Activated CD4-positive, alpha-beta T cell treated with anti-CD3 and anti-CD28 coated beads for 4 hours (primary cell): ENCODE measurements at regions not wholly inside any gene's neighbourhood (a gene's known extent, or its start where the extent isn't known, plus 50 kb on each side); places are given as distances from the start of the nearest gene placed in this dataset.

ENCODE experiments used
- DNase-seq, 2 donors: peaks; one replicate each; pipeline ENCODE4 v3.0.0-alpha.2; 2020

DNA sequence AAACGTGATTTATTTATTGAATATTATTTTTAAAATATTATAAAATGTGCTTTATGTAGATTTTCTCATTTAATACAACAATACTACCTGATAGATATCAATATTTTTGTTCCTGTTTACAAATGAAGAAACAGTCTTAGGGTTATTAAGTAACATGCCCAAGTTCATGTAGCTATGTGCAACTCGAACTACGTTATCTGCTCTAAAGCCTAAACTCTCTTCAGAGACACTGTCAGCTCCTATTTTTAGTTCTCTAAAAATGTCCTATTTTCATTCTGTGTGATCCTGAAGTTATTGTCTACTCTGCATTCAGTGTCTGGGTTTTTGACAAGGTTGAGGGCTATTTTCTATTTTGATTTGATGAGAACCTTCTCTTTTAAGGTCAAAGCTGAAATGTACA is 550.1 kb upstream of the B3GALT2 start:
- DNase-seq: no peak

DNA sequence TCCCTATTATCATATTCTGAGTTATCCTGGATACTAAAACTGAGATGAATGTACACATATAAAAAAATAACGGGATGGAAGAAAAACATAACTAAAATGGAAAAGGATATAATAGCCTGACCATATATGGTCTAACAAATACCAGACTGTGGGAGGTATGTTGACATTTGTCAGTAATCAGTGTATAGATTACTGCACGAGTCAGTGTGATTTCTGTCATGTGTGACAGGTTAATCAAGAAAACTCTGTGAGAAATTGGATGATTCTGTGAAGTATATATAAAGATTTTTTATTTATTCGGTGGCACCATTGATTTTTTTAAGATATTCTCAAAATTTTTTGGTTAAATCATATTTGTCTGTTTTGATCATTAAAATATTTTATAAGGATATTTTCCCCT is 547.3 kb upstream of the B3GALT2 start:
- DNase-seq: no peak

DNA sequence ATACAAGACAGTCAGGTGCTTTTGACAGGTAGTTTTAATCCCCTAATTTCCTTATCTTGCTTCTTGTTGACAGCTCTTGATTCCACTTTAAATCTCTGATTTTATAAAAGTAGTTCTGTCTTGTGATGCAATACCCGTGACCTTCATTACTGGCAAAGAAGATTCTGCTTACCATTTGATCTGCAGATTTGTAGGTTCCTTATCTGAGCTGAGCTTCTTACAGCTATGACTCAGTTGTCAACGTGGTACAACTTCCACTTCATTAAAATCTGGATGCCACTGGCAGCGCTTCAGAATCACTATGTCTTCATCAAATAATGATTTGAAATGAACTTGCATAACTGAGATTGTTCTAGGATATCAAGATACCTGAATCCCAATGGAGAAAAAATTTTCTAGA is 543.6 kb upstream of the B3GALT2 start:
- DNase-seq: no peak

DNA sequence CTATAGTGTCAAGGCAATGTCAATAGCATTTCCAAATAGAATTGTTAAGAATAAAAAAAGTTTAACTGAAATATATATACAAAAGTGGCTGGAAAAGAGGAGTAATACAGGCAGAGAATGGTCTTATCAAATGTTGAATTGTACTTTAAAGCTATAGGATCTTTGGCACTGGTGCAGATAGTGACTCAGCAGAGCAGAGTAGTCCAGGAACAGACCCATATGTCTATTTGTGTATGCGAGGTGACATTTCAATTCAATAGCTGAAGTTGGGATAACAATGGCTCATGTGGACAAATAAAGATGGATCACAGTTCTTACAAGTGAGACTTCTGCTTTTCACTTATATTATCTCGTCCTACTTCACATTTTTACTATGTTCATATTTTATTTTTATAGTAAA is 543.0 kb upstream of the B3GALT2 start:
- no peak for DNase-seq

DNA sequence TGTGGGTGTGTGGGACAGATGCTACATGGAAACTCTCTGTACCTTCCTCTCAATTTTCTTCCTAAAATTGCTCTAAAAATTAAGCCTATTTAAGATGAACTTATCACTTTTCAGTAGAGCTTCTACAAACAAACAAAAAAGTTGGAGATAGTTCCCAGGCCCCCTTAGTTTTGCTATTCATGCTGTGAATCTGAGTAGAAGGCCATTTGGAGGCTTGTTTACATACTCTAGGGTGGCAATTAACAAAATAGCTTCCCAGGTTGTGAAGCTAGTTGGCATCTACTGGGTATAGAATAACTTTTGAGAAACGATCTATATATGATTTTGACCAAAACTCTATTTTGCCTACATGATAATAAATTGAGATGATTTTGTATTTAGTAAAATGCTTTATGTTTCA is 541.4 kb upstream of the B3GALT2 start:
- DNase-seq: no peak

DNA sequence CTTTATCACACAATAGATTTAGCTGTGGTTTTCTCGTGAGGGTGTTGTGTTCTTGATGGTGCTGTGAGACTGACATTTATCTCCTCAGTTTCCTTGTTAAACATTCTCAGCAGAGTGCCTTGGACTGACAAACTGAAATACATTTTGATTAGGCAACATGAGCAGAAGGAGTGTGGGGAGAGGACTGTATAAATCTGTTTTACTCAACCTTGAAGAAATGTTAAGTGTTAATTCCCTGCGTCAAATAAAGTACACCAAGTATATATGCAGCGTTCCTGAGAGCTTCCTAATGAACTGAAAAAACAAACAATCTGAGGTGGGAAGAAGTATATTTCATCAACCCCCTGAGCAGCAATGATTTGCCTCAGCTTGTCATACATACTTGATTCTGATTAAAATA is 540.3 kb upstream of the B3GALT2 start:
- DNase-seq: no peak

DNA sequence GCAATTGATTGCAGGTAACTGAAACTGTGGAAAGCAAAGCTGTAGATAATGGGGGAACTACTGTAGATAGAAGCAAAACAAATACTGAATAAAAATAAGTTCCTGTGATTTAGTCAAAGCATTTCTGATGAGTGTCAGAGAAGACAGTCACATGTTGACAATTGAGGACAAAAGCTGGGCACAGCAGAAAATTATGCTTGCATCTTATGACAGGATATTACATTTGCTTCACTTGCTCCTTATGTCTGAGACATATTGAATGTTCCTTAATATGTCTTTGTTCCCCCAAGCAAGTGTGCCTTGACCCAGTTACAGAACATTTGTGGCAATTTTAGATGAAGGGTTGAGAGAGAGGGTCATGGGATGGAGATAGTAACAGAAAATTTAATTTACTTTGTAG is 526.0 kb upstream of the B3GALT2 start:
- DNase-seq: no peak

DNA sequence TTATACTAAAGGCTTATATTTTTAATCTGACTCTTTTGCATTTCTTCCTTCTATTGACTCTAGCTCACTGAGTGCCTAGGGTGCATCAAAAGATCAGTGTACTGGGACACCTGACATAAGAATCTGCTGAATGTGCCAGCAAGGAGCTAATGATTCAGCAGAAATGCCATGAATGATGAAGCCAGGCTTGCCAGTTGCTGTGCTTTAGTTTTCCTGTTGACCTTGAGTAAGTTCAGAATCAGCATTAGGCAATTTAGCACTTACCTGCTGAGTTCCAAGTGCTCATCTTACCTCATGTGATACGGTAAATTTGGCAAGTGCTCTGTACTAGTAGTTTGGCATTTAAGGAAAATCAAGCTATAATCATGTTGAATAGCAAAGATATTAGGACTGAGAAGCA is 523.2 kb upstream of the B3GALT2 start:
- DNase-seq: no peak

DNA sequence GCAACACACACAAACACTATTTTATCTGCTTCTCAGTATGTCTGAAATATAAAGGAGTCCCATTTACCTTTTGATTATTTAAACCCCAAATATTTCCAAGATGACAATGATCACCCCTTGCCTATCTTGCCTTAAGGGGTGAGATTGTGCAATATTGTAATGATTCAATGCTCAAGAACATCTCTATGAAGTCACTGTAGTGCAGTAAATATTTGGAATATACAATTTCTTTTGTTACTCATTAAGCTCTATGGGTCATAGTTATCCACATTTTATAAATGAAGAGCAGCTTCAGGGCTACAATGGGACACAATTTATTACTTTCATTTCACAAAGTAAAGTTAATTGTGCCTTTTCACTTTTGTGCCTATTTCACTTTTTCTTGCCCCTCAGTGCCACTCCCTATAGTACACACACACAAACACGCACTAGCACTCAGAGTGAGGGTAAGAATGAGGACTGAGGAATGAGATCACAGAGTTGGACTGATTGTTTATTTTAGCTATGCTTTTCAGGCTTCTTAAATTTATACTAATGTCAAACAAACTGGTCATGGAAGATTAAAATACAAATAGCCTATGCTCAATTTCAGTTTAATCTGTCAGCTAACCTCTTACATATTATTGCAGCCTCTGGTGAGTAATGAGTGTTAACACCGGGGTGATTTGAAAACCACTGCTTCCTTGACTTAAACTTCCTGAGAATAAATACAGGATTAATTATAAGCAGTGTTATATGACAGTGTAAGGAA is 521.0 kb upstream of the B3GALT2 start:
- no peak for DNase-seq

DNA sequence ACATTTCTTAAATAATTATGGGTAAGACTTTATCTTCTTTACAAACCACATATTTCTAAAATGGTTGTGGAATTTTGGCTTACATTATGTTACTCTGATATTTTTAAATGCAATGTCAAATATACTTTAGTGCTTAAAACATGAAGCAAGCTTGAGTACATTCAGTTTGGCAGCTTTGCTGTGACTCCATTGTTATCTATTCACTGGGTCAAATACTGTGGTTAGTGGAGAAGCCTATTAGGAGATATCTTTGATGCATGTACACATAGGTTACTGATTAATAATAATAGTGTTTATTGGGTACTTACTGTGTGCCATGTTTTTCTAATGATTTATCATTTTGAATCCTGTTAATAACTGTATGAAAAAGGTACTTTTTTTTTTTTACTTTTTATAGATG is 520.4 kb upstream of the B3GALT2 start:
- DNase-seq: no peak

DNA sequence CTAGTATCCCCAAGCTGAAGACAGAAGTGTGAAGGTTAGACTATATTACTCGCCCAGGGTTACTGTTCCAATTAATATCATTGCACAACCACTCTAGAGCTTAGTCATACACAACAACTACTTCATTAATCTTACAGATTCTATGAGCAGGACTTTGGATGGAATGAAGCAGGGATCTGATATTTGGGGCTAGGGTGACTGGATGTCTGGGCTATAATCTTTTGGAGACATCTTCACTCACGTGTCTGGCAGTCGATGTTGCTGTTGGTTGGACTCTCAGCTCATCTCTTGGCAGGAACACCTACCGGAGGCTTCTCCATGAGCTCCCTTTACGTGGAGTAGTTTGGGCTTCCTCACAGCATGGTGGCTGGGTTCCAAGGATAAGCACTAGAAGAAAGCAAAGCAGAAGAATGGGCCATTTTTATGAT is 519.2 kb upstream of the B3GALT2 start:
- DNase-seq: no peak

DNA sequence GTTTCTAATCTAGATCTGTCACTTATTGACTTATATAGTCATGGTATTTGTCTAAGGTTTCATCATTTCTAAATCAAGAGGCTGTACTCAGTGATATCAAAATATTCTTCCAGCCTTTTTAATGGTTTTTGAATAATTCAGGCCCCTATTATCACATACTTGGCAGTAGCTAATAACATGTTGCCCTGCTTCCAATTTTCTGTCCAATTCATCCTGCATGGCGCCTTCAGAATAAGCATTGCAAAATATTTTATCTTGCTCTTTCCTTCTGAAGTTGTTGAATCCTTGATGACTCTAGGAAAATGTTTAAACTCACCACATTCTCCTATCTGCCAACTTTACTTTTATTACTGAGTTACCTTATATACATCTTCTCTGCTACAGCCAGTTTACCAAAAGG is 517.2 kb upstream of the B3GALT2 start:
- DNase-seq: no peak

DNA sequence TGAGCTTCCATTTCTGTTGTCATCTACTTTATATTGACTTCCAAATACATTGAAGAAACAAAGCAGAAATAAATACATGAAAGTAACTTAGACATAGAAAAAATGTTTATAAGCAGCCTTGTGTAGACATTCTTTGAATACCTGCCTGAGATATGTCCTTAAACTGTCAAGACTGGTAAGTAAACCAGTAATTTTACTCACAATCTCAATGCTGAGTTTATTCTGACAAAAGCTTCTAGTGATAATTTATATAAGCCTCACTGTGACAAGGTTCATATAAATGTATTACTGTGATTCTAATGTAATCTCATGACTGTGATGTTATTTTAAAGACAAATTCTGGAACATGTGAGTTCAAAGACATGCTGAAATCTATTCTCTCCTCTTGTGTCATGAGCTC is 516.7 kb upstream of the B3GALT2 start:
- no peak for DNase-seq

DNA sequence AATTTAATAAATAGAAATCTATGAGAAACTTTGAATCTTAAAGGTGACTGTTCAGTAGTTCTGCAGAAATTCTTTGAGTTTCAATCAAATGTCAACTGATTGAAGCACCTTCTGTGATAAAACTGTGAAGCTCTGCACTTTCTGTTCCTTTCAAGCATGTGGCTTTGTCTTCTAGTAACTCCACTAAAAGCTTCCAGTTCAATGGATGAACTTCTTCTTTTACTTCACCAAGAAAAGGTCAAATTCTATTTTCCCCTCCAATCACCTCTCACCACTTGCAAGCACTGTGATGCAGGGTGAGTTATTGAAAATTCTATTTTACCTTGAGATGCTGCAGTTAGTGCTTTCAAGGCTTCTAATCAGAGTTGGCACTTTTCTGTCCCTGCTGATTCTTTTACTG is 515.3 kb upstream of the B3GALT2 start:
- DNase-seq: no peak

DNA sequence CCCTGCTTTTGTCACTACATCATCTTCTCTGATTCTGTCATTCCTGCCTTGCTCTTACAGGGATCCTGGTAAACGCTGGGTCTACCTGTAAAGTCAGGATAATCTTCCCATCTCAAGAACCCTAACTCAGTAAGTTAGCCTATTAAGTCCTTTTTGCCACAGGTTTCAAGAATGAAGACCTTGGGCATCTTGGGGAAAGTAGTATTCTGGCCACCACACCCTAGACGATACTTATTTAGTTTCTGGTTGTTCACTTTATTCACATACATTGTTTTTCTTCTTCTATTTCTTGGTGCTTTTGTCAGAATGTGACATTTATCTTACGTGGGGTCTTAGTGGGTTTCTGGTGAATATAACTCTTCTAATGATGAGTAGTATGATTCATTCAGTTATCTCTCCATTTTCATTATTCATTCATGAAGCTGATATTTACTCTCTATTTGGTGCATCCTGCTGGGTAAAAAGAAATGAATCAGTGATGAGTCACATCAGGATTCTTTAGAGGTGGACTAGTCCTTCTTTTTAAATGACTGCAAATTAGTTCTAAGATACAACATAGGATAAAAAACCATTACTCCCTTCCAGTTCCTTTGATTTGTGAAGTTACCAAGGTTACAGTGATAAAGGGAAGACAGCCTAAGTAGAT is 514.4 kb upstream of the B3GALT2 start:
- no peak for DNase-seq

DNA sequence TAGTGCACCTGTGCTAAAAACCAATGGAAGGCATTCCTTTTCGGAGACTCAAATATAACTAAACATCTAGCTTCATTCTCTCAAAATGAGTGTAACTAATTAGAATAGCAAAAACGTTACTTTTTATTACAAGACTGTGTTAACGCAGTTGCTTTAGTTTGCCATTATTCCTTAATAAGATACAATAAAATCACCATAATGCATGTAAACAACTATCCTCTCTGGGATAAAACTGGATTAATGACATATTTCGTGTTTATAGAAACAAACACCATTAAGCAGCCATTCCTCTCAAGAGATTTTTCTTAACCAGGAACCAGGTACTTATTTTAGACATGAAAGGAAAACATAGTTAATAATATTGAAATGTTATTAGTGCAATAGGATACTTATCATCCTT is 512.8 kb upstream of the B3GALT2 start:
- no peak for DNase-seq

DNA sequence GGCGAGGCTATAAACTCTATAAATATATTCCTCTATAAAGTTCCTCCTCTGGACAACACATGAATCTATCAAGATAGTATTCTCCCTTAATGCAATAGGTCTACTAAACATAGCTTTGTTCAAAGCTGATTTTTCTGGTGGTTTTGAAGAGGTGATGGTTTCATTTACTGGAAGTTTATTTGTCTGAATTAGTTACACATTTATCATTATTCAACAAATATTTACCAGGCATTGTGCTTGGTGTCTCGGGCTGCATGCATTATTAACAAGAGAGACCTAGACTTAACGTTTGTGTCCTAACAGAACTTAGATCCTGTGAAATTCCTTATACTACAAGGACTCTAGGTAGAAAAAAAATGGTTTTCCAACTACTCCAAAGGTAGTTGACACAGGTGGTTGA is 511.4 kb upstream of the B3GALT2 start:
- DNase-seq: no peak

DNA sequence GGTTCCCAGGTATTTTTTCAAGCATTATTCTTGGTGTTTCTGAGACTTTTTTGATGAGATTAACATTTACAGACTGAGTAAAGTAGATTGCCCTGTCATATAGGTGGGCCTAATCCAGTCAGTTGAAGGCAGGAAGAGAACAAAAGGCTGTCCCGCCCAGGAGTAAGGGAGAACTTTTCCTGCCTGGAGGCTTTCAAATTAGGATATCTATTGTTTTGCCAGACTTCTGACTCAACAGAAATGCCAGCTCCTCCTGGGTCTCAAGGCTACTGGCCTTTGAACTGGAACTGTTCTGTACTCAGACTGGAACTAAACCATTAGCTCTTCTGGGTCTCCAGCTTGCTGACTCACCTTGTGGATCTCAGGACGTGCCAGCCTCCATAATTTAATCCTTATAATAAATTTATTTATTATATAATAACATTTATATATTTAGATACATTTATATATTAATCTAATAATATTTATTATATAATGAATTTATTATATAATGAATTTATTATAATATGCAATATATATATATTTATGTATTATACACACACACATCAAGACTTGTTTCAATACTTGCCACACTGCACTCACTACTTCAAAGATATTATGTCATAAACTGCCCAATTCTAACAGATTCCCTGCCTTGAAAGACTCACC is 510.8 kb upstream of the B3GALT2 start:
- DNase-seq: no peak

DNA sequence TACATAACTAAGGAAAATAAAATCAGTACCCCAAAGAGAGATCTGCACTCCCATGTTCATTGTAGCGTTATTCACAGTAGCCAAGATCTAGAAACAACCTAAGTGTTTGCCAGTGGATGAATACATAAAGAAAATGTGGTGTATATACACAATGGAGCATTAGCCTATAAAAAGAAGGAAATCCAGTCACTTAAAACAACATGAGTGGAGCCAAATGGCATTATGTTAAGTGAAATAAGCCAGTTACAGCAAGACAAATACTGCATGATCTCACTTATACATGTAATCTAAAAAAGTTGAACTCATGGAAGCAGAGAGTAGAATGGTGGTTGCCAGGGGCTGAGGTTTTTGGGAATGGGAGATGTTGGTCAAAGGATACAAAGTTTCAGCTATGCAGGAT is 508.3 kb upstream of the B3GALT2 start:
- no peak for DNase-seq

DNA sequence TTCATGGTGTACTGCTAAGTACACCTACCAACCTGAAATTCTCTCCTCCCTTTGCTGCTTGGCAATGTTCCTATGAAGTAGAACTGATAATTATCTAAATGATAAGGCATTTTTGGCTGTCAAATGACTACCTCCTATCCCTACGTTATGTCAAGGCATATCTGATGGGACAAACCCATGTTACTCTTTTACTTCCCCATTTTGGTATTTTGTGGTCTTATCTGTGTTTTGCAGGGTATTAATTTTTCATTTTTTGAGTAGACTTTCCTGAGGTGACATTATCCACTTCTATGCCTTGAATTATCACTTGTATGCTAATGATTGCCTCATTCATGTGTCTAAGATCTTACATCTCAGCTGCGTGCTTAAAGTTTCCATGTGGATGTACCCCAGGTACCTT is 499.6 kb upstream of the B3GALT2 start:
- no peak for DNase-seq

DNA sequence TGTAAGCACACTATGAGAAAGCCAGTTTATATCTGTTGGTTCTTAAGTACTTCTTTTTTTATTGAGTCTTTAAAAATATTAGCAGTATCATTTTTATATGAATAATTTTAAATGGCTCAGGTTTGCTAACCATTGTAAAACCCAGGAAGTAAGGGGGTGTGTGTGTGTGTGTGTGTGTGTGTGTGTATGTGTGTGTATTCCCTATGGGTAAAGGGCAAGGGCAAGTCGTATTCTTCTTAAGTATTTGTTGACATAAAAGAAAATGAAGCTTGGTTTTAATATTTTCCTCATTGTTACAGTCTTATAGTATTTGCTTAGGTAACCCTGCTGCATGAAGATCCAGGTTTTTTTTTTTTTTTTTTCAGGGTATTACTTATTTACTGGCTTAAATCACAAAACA is 495.0 kb upstream of the B3GALT2 start:
- no peak for DNase-seq

DNA sequence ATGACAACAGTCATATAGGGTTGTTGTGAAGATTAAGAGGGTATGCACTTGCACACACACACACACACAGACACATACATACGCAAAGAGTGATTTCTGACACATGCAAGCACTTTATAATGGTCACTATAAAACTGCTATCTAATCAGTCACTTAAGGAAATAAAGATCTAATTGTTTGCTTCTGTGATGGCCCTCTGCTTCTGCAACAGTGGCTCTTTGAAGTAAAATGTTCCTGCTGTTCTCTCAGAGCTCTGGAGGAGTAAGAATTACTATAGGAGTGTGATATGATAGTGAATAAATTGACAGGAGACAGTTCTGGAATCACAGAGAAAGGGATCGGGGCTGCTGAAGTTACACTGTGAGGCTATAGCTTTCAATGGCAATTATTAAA is 494.5 kb upstream of the B3GALT2 start:
- DNase-seq: no peak

DNA sequence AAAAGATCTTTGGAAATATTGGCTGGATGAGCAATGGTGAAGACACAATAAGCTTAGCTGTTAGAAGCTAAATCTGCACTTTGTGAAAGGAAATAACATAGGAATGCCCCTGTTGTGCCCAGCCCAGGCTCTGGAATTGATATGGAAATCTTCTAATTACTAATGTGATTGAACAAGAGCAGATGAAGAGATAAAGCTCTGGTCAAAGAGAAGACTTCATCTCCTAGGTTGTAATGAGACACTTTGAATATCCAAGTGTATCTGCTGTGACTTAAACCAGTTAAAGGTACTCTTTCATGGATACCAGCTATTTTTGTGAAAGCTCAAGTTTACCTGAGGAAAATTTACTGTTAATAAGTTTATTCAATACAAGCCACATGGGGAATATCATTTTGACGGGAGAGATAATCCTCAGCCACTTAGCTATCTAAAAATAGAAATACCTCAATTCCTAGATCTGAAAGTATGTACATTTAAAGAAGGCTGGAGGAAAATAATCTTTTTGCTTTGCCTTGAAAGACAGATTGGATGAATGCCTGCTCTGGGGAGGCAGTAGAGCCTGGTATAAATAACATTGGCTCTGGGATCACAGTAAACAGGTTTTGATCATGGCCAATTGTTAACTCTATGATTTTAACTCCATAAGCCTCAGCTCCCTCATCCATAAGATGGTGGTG is 494.0 kb upstream of the B3GALT2 start:
- DNase-seq: no peak

DNA sequence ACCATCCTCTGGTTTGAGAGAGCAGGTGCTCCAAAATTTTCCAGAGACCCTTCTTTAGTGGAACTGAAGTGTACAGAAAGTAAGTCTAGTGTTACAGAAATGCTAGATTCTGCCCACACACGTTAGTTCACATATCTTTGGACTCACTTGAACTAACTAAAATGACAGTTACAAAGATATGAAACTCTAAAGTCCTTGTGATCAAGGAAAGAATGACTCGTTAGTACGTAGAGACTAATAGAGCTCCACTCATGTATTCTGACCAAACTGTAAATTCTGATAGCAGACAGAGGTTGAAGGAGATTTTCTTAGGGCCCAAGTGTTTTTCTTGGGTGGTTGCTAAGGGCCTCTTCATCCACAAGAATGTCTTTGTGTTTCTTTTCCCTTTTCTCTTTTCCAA is 491.5 kb upstream of the B3GALT2 start:
- no peak for DNase-seq
